ENCODE measurements at regions not wholly inside any gene's neighbourhood (a gene's known extent, or its start where the extent isn't known, plus 50 kb on each side); places are given as distances from the start of the nearest gene placed in this dataset.

GRCh38 chr20:17142666-17143065, 84.2 kb upstream of the PCSK2 start:
- no peak for TF ChIP-seq CTCF (conservative IDR thresholded peaks at IDR 0.05; ENCODE audit: low read depth, low read length)
- no peak for TF ChIP-seq EZH2 (IDR thresholded peaks at IDR 0.05; ENCODE audit: borderline replicate concordance, low read depth, low read length, poor library complexity, severe bottlenecking)
